HG03097 (cell line): ENCODE measurements at regions not wholly inside any gene's neighbourhood (a gene's known extent, or its start where the extent isn't known, plus 50 kb on each side); places are given as distances from the start of the nearest gene placed in this dataset.
"Not testable (repeated sequence)": the region's sequence is repeated elsewhere in the genome, so short reads cannot be mapped to it uniquely, and the experiment has no call there.

Experiments used
- ATAC-seq: cut with Tn5 transposase; IDR thresholded peaks from one replicate; pipeline ENCODE4 v1.9.1; 2021; ENCODE audit not compliant: unreplicated experiment, low FRiP score

GRCh38 chr16:52657924-52658323, 111.0 kb upstream of the TOX3 start:
- no peak for ATAC-seq

GRCh38 chr16:52655916-52656315, 109.0 kb upstream of the TOX3 start:
- not testable (repeated sequence) for ATAC-seq

GRCh38 chr16:52655156-52655555, 108.2 kb upstream of the TOX3 start:
- ATAC-seq = not testable (repeated sequence)

GRCh38 chr16:52652033-52652432, 105.1 kb upstream of the TOX3 start:
- no peak for ATAC-seq

GRCh38 chr16:52650789-52651188, 103.8 kb upstream of the TOX3 start:
- no peak for ATAC-seq

- no peak for ATAC-seq
These were observed 103.4 kb upstream of the TOX3 start for GRCh38 chr16:52650318-52650717.

GRCh38 chr16:52649870-52650269, 102.9 kb upstream of the TOX3 start:
- ATAC-seq = no peak

- no peak for ATAC-seq
These were observed 100.6 kb upstream of the TOX3 start for GRCh38 chr16:52647588-52647987.

GRCh38 chr16:52643006-52643405, 96.1 kb upstream of the TOX3 start:
- ATAC-seq = no peak

- ATAC-seq = no peak
These were observed 87.6 kb upstream of the TOX3 start for GRCh38 chr16:52634528-52634927.

- ATAC-seq = no peak
These were observed 87.2 kb upstream of the TOX3 start for GRCh38 chr16:52634104-52634503.

- ATAC-seq = no peak
These were observed 86.3 kb upstream of the TOX3 start for GRCh38 chr16:52633230-52633629.

GRCh38 chr16:52631711-52632110, 84.8 kb upstream of the TOX3 start:
- ATAC-seq = no peak

GRCh38 chr16:52630711-52631110, 83.8 kb upstream of the TOX3 start:
- ATAC-seq = no peak

GRCh38 chr16:52629296-52629695, 82.4 kb upstream of the TOX3 start:
- ATAC-seq = no peak

GRCh38 chr16:52624891-52625290, 77.9 kb upstream of the TOX3 start:
- no peak for ATAC-seq

GRCh38 chr16:52621651-52622050, 74.7 kb upstream of the TOX3 start:
- no peak for ATAC-seq

GRCh38 chr16:52618753-52619497, 72.0 kb upstream of the TOX3 start:
- ATAC-seq = no peak

- no peak for ATAC-seq
These were observed 70.6 kb upstream of the TOX3 start for GRCh38 chr16:52617591-52617990.

- ATAC-seq = no peak
These were observed 66.6 kb upstream of the TOX3 start for GRCh38 chr16:52613508-52613907.

GRCh38 chr16:52611817-52612673, 65.1 kb upstream of the TOX3 start:
- ATAC-seq = no peak

GRCh38 chr16:52603015-52603414, 56.1 kb upstream of the TOX3 start:
- no peak for ATAC-seq
